Lower lobe of right lung (tissue), 2 donors: ENCODE measurements at regions not wholly inside any gene's neighbourhood (a gene's known extent, or its start where the extent isn't known, plus 50 kb on each side); places are given as distances from the start of the nearest gene placed in this dataset.

Experiments
- ATAC-seq, 2 donors: fragments of 200-7000 bp; cut with Tn5 transposase; one replicate each; pipeline ENCODE4 v1.9.1; 2020 to 2022; ENCODE audit warnings: mild to moderate bottlenecking in 2 of 2, moderate library complexity in 2 of 2
- DNase-seq: peaks from one replicate; pipeline ENCODE4 v3.0.0-alpha.2; 2020
- H3K27ac ChIP-seq: fragments of 200-600 bp; one replicate; pipeline ENCODE4 v1.8.0; 2022
- H3K27me3 ChIP-seq: fragments of 200-600 bp; one replicate; pipeline ENCODE4 v1.8.0; 2022; ENCODE audit warnings: low read depth
- H3K36me3 ChIP-seq: fragments of 200-600 bp; one replicate; pipeline ENCODE4 v1.8.0; 2022; ENCODE audit warnings: mild to moderate bottlenecking
- H3K4me1 ChIP-seq: fragments of 200-600 bp; one replicate; pipeline ENCODE4 v1.8.0; 2022
- H3K4me3 ChIP-seq: fragments of 200-600 bp; one replicate; pipeline ENCODE4 v1.8.0; 2022; ENCODE audit warnings: mild to moderate bottlenecking
- H3K9me3 ChIP-seq: fragments of 200-600 bp; one replicate; pipeline ENCODE4 v1.8.0; 2022
- CTCF ChIP-seq: fragments of 200-600 bp; IDR thresholded peaks from one replicate; pipeline ENCODE4 v1.8.0; 2022; ENCODE audit warnings: antibody characterized with exemption, mild to moderate bottlenecking
- intact Hi-C: fragments of 100-400 bp; cut with DNase I; formaldehyde crosslinking; loops from one replicate; pipeline ENCODE4 v1.11.0; 2022
- donor health status: DM: no; HTN: yes; CAD: no; lungs with severe emphysema.

GRCh38 chr2:116491292-116491691 lies 1323.2 kb upstream of the DDX18 start:
- no peaks in the 10 kb centered on the region for H3K36me3 ChIP-seq
- no peaks in the 10 kb centered on the region for H3K9me3 ChIP-seq
- H3K27me3 ChIP-seq: no peaks in the 10 kb centered on the region
- intact Hi-C loops: no loop called here
- no peak overlapping the region for H3K4me3 ChIP-seq
- H3K4me1 ChIP-seq: no peaks in the 10 kb centered on the region
- H3K27ac ChIP-seq: no peak overlapping the region
- TF ChIP-seq CTCF: no peak
- no peak for ATAC-seq
- DNase-seq: no peak

GRCh38 chr2:116499389-116499788 lies 1315.1 kb upstream of the DDX18 start:
- H3K27me3 ChIP-seq: no peaks in the 10 kb centered on the region
- no peak overlapping the region for H3K4me3 ChIP-seq
- ATAC-seq (no peak), DNase-seq (no peak)
- no peaks in the 10 kb centered on the region for H3K36me3 ChIP-seq
- intact Hi-C loops: no loop called here
- no peak for TF ChIP-seq CTCF
- no peaks in the 10 kb centered on the region for H3K9me3 ChIP-seq
- H3K4me1 ChIP-seq: no peaks in the 10 kb centered on the region
- no peak overlapping the region for H3K27ac ChIP-seq

GRCh38 chr2:116510117-116510671 lies 1304.3 kb upstream of the DDX18 start:
- DNase-seq: no peak
- Histone ChIP-seq H3K4me1 (no peaks in the 10 kb centered on the region), H3K9me3 (no peaks in the 10 kb centered on the region), H3K36me3 (no peaks in the 10 kb centered on the region), H3K27me3 (no peaks in the 10 kb centered on the region), H3K27ac (no peak overlapping the region), H3K4me3 (no peak overlapping the region)
- TF ChIP-seq CTCF: no peak
- intact Hi-C loops: no loop called here
- ATAC-seq: peak in 1 of 2 donors; percentile 21

- no peak for ATAC-seq
- no peaks in the 10 kb centered on the region for H3K27me3 ChIP-seq
- DNase-seq: no peak
- H3K4me3 ChIP-seq: no peak overlapping the region
- no peaks in the 10 kb centered on the region for H3K9me3 ChIP-seq
- no peak overlapping the region for H3K27ac ChIP-seq
- no peaks in the 10 kb centered on the region for H3K4me1 ChIP-seq
- TF ChIP-seq CTCF: no peak
- intact Hi-C loops: no loop called here
- no peaks in the 10 kb centered on the region for H3K36me3 ChIP-seq
Observed at GRCh38 chr2:116511426-116511825, 1303.1 kb upstream of the DDX18 start.

- intact Hi-C loops: no loop called here
- H3K4me3 ChIP-seq: no peak overlapping the region
- DNase-seq (no peak), ATAC-seq (no peak)
- H3K36me3 ChIP-seq: no peaks in the 10 kb centered on the region
- H3K4me1 ChIP-seq: no peaks in the 10 kb centered on the region
- no peak for TF ChIP-seq CTCF
- no peak overlapping the region for H3K27ac ChIP-seq
- H3K27me3 ChIP-seq: no peaks in the 10 kb centered on the region
- H3K9me3 ChIP-seq: no peaks in the 10 kb centered on the region
Observed at GRCh38 chr2:116513991-116514390, 1300.5 kb upstream of the DDX18 start.

GRCh38 chr2:116517936-116518335 lies 1296.6 kb upstream of the DDX18 start:
- no peak for TF ChIP-seq CTCF
- Histone ChIP-seq H3K4me1 (no peaks in the 10 kb centered on the region), H3K27me3 (no peaks in the 10 kb centered on the region), H3K36me3 (no peaks in the 10 kb centered on the region), H3K27ac (no peak overlapping the region), H3K4me3 (no peak overlapping the region), H3K9me3 (peaks cover 6% of the 10 kb centered on the region)
- DNase-seq: no peak
- no peak for ATAC-seq
- intact Hi-C loops: no loop called here
